K562 (cell line): ENCODE measurements at regions not wholly inside any gene's neighbourhood (a gene's known extent, or its start where the extent isn't known, plus 50 kb on each side); places are given as distances from the start of the nearest gene placed in this dataset.

Experiments used
- ATAC-seq: fragments of 200-7000 bp; cut with Tn5 transposase; 3 replicates; pipeline ENCODE4 v1.9.1; 2020; ENCODE audit warnings: moderate library complexity
- BruUV-seq: library from RNA; stranded (reverse); fragments of 400-500 nt; replicated peaks from 2 replicates; lab custom pipeline; 2021; lab: Mats Ljungman, UMichigan
- CTCF ChIA-PET: fragments of 300-600 bp; formaldehyde crosslinking; extraction: SDS; loops from one replicate; lab custom pipeline; 2021; ENCODE audit warnings: low intra/inter-chr PET ratio; lab: Yijun Ruan, JAX
- POLR2A ChIA-PET: fragments of 300-600, 350-650 bp; sonication (Branson Sonifier 250); formaldehyde crosslinking; extraction: SDS; loops from one replicate; lab custom pipeline; 2021; ENCODE audit warnings: antibody characterized with exemption, inconsistent platforms; lab: Yijun Ruan, JAX
- DNase-seq, 4 experiments: peaks; one replicate each; pipeline versions ENCODE4 v3.0.0 to v3.0.0-alpha.2; 2011 to 2018; ENCODE audit warnings: low spot score in 3 of 4, mixed read lengths in 3 of 4; ENCODE audit errors: extremely low read depth in 1 of 4
- FAIRE-seq: peaks from 2 replicates; lab custom pipeline; 2011; peaks lifted over from hg19 to GRCh38; lab: Jason Lieb, UNC
- H2AFZ ChIP-seq: 2 replicates; pipeline ENCODE4 v1.6.0; 2011; ENCODE audit warnings: low read depth, low read length, control low read depth, inconsistent platforms
- H3K27ac ChIP-seq: fragments of 200-600 bp; 3 replicates; pipeline ENCODE4 v1.8.0; 2011; ENCODE audit warnings: low read depth, mild to moderate bottlenecking, control low read depth, inconsistent platforms, low read length, moderate library complexity, mixed read lengths; ENCODE audit errors: extremely low read depth
- H3K27me3 ChIP-seq, 2 experiments: fragments of 300-600 bp in 1 of 2; 2 replicates in 1 of 2; 3 replicates in 1 of 2; pipeline versions ENCODE4 v1.6.0 to v1.8.0; 2011; ENCODE audit warnings: inconsistent platforms in 2 of 2, low read length in 2 of 2, mild to moderate bottlenecking in 1 of 2, mixed read lengths in 1 of 2, moderate library complexity in 1 of 2; ENCODE audit not compliant: control insufficient read depth in 2 of 2, insufficient read depth in 2 of 2
- H3K36me3 ChIP-seq: fragments of 300-600 bp; 3 replicates; pipeline ENCODE4 v1.8.0; 2011; ENCODE audit warnings: mild to moderate bottlenecking, low read length, inconsistent platforms; ENCODE audit not compliant: control insufficient read depth, insufficient read depth
- H3K4me1 ChIP-seq, 2 experiments: fragments of 200-600 bp in 1 of 2; replicated peaks in 1 of 2; 2 replicates in 1 of 2; 3 replicates in 1 of 2; pipeline versions ENCODE4 v1.5.1 to v1.8.0; 2011; ENCODE audit warnings: inconsistent platforms in 2 of 2, low read length in 2 of 2, mild to moderate bottlenecking in 1 of 2, mixed read lengths in 1 of 2, moderate library complexity in 1 of 2; ENCODE audit not compliant: control insufficient read depth in 2 of 2, insufficient read depth in 2 of 2
- H3K4me2 ChIP-seq: 2 replicates; pipeline ENCODE4 v1.6.1; 2011; ENCODE audit warnings: low read length, control low read depth, inconsistent platforms, mixed read lengths; ENCODE audit not compliant: insufficient read depth
- H3K4me3 ChIP-seq: fragments of 200-600 bp; sonication (generic), shearing (Covaris generic); 2 replicates; pipeline ENCODE4 v1.5.1; 2016; ENCODE audit warnings: control low read depth, inconsistent platforms
- H3K79me2 ChIP-seq: fragments of 200-600 bp; 3 replicates; pipeline ENCODE4 v1.8.0; 2011; ENCODE audit warnings: low read length, inconsistent platforms; ENCODE audit not compliant: control insufficient read depth, insufficient read depth
- H3K9ac ChIP-seq, 2 experiments: 2 replicates each; pipeline versions ENCODE4 v1.6.0 to v1.6.1; 2011; ENCODE audit warnings: low read depth in 2 of 2, low read length in 2 of 2, control low read depth in 1 of 2, inconsistent platforms in 1 of 2, mild to moderate bottlenecking in 1 of 2, mixed read lengths in 1 of 2; ENCODE audit not compliant: insufficient read depth in 1 of 2
- H3K9me1 ChIP-seq: one replicate; pipeline ENCODE4 v1.6.0; 2011; ENCODE audit warnings: inconsistent platforms, mild to moderate bottlenecking, low read length, moderate library complexity; ENCODE audit not compliant: control insufficient read depth, insufficient read depth
- H3K9me3 ChIP-seq: replicated peaks from 2 replicates; pipeline ENCODE4 v1.5.1; 2011; ENCODE audit warnings: low read depth, low read length, inconsistent platforms; ENCODE audit not compliant: control insufficient read depth, insufficient read depth
- H4K20me1 ChIP-seq: replicated peaks from 2 replicates; pipeline ENCODE4 v1.6.1; 2011; ENCODE audit warnings: low read length, inconsistent platforms, mixed read lengths; ENCODE audit not compliant: control insufficient read depth, insufficient read depth
- ADNP ChIP-seq: fragments of 200-800 bp; sonication (Bioruptor generic); IDR thresholded peaks from 2 replicates; pipeline ENCODE4 v1.6.1; 2016; ENCODE audit warnings: missing genetic modification characterization, missing compliant biosample characterization
- HOXB6 ChIP-seq: fragments of 250-450 bp; sonication (Bioruptor Pico); IDR thresholded peaks from 2 replicates; pipeline ENCODE4 v1.5.1; 2022; ENCODE audit warnings: mild to moderate bottlenecking, borderline replicate concordance
- HSF4 ChIP-seq: fragments of 250-450 bp; sonication (Bioruptor Pico); IDR thresholded peaks from 2 replicates; pipeline ENCODE4 v2.1.2; 2022; ENCODE audit warnings: mild to moderate bottlenecking, moderate library complexity, borderline replicate concordance
- RBFOX2 ChIP-seq: fragments of 200-400 bp; formaldehyde crosslinking; IDR thresholded peaks from 2 replicates; pipeline ENCODE4 v1.6.1; 2017; ENCODE audit warnings: low read depth, mild to moderate bottlenecking, low read length, moderate library complexity
- SIN3A ChIP-seq, 2 experiments: fragments of 150-350 bp in 1 of 2; IDR thresholded peaks; 2 replicates each; pipeline ENCODE4 v1.6.1; 2011 to 2016; ENCODE audit warnings: borderline replicate concordance in 2 of 2, low read depth in 2 of 2, low read length in 2 of 2, mild to moderate bottlenecking in 2 of 2, moderate library complexity in 2 of 2; ENCODE audit not compliant: control insufficient read depth in 1 of 2
- SLC30A9 ChIP-seq: fragments of 250-450 bp; sonication (Bioruptor Pico); IDR thresholded peaks from 2 replicates; pipeline ENCODE4 v1.8.0; 2022; ENCODE audit warnings: mild to moderate bottlenecking, moderate library complexity
- SMAD3 ChIP-seq: fragments of 450-650 bp; formaldehyde crosslinking; conservative IDR thresholded peaks from 2 replicates; pipeline ENCODE4 v1.4.0; 2020; ENCODE audit warnings: mild to moderate bottlenecking
- SMARCB1 ChIP-seq: IDR thresholded peaks from 2 replicates; pipeline ENCODE4 v1.6.1; 2011; ENCODE audit warnings: improper control_type of control experiment, low read depth; ENCODE audit not compliant: insufficient read length
- TBP ChIP-seq: optimal IDR thresholded peaks from 2 replicates; pipeline ENCODE3; 2011; ENCODE audit warnings: low read depth, low read length, improper control_type of control experiment
- ZFP30 ChIP-seq: fragments of 250-450 bp; sonication (Bioruptor Pico); IDR thresholded peaks from 2 replicates; pipeline ENCODE4 v1.8.0; 2022; ENCODE audit warnings: moderate library complexity, mild to moderate bottlenecking, inconsistent platforms, borderline replicate concordance
- ZNF324 ChIP-seq: fragments of 250-450 bp; sonication (Bioruptor Pico); IDR thresholded peaks from 2 replicates; pipeline ENCODE4 v1.4.0; 2020; ENCODE audit warnings: mild to moderate bottlenecking
- ZNF507 ChIP-seq: conservative IDR thresholded peaks from 2 replicates; pipeline ENCODE4 v1.6.1; 2017; ENCODE audit warnings: missing genetic modification characterization, missing compliant biosample characterization
- ZNF644 ChIP-seq: fragments of 200-800 bp; sonication (Bioruptor generic); IDR thresholded peaks from 2 replicates; pipeline ENCODE4 v1.6.1; 2016; ENCODE audit warnings: low read depth, missing genetic modification characterization, missing compliant biosample characterization
- WGBS: fragments of 100-300 bp; shearing (Covaris generic); methylation state at CpG from one replicate; pipeline ENCODE4 v1.1.6; 2016; ENCODE audit warnings: low coverage, mixed read lengths; ENCODE audit not compliant: insufficient coverage; ENCODE audit errors: missing lambda C conversion rate; 5-methylcytosine and 5-hydroxymethylcytosine counted together
- in situ Hi-C: fragments of 300-500 bp; cut with MboI; formaldehyde crosslinking; loops from 4 replicates; pipeline ENCODE4 v1.15.0; 2018; ENCODE audit warnings: inconsistent platforms, mixed read lengths
- intact Hi-C: fragments of 100-400 bp; cut with micrococcal nuclease; formaldehyde crosslinking; loops from 2 replicates; pipeline ENCODE4 v1.14.2; 2022
- TF ChIP-seq, protein P1 (sequence below): fragments of 250-450 bp; sonication (Bioruptor Pico); IDR thresholded peaks from 2 replicates; pipeline ENCODE4 v1.4.0; 2020; ENCODE audit warnings: mild to moderate bottlenecking, moderate library complexity
- TF ChIP-seq, protein P2 (sequence below), 2 experiments: IDR thresholded peaks; 2 replicates each; pipeline ENCODE4 v1.6.1; 2012; ENCODE audit warnings: improper control_type of control experiment in 2 of 2, low read depth in 2 of 2, low read length in 2 of 2, borderline replicate concordance in 1 of 2
- TF ChIP-seq, protein P3 (sequence below): IDR thresholded peaks from 2 replicates; pipeline ENCODE4 v1.6.1; 2011; ENCODE audit not compliant: insufficient read length; ENCODE audit errors: extremely low read depth

DNA sequence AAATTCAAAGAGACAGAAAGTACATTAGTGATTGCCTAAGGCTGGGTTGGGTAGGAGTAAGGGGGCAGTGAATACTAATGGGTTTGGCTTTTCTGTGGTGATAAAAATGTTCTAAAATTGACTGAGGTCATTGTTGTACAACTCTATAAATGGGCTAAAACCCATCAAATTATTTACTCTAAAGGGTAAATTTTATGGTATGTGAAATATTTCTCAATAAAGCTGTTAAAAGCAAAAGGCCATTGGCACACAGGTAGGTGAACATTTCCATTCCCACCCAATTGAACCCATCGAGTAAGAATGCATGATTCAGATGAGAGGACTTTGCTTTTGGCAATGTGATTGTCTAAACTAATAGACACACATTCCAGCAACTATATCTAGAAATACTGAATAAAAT is 579.4 kb downstream of the GATA3 start (continued):
- TF ChIP-seq, protein P1, sequence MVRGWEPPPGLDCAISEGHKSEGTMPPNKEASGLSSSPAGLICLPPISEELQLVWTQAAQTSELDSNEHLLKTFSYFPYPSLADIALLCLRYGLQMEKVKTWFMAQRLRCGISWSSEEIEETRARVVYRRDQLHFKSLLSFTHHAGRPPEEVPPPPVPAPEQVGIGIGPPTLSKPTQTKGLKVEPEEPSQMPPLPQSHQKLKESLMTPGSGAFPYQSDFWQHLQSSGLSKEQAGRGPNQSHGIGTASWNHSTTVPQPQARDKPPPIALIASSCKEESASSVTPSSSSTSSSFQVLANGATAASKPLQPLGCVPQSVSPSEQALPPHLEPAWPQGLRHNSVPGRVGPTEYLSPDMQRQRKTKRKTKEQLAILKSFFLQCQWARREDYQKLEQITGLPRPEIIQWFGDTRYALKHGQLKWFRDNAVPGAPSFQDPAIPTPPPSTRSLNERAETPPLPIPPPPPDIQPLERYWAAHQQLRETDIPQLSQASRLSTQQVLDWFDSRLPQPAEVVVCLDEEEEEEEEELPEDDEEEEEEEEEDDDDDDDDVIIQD (CRISPR knock-in tag) = no peak
- TF ChIP-seq, protein P2, sequence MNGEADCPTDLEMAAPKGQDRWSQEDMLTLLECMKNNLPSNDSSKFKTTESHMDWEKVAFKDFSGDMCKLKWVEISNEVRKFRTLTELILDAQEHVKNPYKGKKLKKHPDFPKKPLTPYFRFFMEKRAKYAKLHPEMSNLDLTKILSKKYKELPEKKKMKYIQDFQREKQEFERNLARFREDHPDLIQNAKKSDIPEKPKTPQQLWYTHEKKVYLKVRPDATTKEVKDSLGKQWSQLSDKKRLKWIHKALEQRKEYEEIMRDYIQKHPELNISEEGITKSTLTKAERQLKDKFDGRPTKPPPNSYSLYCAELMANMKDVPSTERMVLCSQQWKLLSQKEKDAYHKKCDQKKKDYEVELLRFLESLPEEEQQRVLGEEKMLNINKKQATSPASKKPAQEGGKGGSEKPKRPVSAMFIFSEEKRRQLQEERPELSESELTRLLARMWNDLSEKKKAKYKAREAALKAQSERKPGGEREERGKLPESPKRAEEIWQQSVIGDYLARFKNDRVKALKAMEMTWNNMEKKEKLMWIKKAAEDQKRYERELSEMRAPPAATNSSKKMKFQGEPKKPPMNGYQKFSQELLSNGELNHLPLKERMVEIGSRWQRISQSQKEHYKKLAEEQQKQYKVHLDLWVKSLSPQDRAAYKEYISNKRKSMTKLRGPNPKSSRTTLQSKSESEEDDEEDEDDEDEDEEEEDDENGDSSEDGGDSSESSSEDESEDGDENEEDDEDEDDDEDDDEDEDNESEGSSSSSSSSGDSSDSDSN (IDR thresholded peaks at IDR 0.05; ENCODE audit: borderline replicate concordance in 1 of 2, low read depth in 2 of 2, low read length in 2 of 2) = no peak
- TF ChIP-seq SMARCB1 (no peak), RBFOX2 (no peak)

DNA sequence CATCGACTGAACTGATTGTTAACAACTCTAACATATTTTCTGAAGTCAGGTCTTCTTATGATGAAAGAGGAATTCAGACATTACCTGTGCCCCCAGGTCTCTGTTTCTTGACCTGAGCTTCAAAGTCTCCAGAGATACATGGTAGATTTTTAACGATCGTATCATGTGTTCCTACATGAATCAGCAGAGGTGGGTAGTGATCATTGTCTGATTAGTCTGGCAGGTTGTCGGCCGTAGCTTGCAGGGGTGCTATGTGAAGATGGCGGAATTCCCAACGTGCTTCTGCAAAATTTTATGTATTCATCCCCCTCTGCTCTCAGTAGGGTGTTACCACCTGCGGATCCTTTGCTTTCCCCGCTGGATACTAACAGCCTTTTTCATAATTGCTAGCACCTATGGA is 581.9 kb downstream of the GATA3 start:
- no peaks in the 10 kb centered on the region for H3K4me1 ChIP-seq
- POLR2A ChIA-PET = no interaction called here
- CTCF ChIA-PET = no interaction called here
- no peak for FAIRE-seq
- no peak overlapping the region for H3K4me2 ChIP-seq
- no peaks in the 10 kb centered on the region for H3K9me3 ChIP-seq
- TF ChIP-seq HOXB6 (no peak), SLC30A9 (CRISPR knock-in tag) (no peak), HSF4 (CRISPR knock-in tag) (no peak), ADNP (tag) (no peak), ZNF507 (no peak), ZFP30 (CRISPR knock-in tag) (no peak), ZNF324 (no peak), ZNF644 (tag) (no peak), SIN3A (IDR thresholded peaks at IDR 0.05; ENCODE audit: borderline replicate concordance in 2 of 2, control insufficient read depth in 1 of 2, low read depth in 2 of 2, low read length in 2 of 2) (no peak), TBP (no peak), SMAD3 (CRISPR knock-in tag) (no peak)
- TF ChIP-seq, protein P3, sequence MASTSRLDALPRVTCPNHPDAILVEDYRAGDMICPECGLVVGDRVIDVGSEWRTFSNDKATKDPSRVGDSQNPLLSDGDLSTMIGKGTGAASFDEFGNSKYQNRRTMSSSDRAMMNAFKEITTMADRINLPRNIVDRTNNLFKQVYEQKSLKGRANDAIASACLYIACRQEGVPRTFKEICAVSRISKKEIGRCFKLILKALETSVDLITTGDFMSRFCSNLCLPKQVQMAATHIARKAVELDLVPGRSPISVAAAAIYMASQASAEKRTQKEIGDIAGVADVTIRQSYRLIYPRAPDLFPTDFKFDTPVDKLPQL = no peak
- no peak overlapping the region for H2AFZ ChIP-seq
- no peaks in the 10 kb centered on the region for H3K79me2 ChIP-seq
- intact Hi-C loops = no loop called here
- no peak overlapping the region for H3K9ac ChIP-seq
- no peak for DNase-seq
- H4K20me1 ChIP-seq = no peaks in the 10 kb centered on the region
- H3K27ac ChIP-seq = no peak overlapping the region
- no peaks in the 10 kb centered on the region for H3K9me1 ChIP-seq
- ATAC-seq = no peak
- WGBS = 1% methylated on average over 9 of the region's 9 CpGs
- H3K27me3 ChIP-seq = no peaks in the 10 kb centered on the region
- no peaks in the 10 kb centered on the region for H3K36me3 ChIP-seq
- no peak overlapping the region for H3K4me3 ChIP-seq
- no TSS peak for BruUV-seq
- in situ Hi-C loops = no loop called here
